ENCODE measurements at regions not wholly inside any gene's neighbourhood (a gene's known extent, or its start where the extent isn't known, plus 50 kb on each side); places are given as distances from the start of the nearest gene placed in this dataset.
"Not testable (repeated sequence)": the region's sequence is repeated elsewhere in the genome, so short reads cannot be mapped to it uniquely, and the experiment has no call there.

DNA sequence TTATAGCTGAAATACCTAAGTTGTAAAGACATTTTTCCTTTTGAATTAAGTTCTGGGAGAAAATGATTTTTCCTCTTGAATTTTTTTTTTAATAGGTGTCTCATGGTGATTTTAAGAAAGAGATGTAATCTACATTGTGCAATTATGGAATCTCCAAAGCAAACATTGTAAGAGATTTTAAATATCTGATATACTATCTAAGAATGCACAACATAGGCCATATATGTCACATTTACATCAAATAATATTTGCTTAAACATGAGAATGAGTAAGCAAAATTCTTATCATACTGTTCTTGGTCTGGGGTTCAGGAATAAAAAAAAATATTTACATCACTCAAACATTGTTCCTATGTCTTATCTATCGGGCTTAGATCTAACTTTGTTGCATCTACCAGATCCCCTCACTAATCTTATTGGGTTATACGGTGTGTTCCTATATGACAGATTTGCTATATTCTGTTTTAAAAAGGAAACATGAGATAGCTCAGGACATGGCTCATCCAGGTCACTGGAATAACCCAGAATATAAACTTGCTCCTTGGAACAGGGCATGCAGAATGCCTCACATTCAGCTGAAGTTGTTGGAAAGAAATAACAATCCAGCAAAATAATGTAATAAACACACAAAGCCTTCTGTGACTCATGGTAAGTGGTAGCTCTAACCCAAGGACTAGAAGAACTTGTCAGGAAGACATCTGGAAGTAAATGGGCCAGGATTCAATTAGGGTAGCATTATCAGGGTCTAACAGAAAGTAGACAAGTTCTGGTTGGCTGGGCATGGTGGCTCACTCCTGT is 794.7 kb downstream of the IPMK start:
- DNase-seq = no peak

DNA sequence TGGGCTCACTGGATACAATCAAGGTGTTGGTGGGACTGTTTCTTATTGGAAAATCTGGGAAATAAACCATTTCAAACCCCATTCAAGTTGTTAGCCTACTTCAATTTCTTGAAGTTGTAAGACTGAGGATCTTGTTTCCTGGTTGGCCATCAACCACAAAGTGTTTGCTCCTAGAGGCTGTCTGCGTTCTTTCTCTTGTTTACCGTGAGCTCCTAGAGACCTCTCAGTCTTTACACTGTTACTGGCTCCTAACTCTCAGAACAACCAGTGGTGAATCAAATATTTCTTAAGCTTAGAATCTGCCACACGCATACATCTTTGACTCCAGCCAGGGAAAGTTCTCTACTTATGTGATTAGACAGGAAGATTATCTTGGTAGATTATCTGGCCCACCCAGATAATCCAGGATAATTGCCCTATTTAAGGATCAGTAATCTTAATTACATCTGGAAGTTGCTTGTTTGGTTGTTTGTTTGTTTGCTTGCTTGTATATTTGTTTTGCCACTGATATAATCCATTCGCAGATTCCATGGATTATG is 798.7 kb downstream of the IPMK start:
- no peak for DNase-seq

DNA sequence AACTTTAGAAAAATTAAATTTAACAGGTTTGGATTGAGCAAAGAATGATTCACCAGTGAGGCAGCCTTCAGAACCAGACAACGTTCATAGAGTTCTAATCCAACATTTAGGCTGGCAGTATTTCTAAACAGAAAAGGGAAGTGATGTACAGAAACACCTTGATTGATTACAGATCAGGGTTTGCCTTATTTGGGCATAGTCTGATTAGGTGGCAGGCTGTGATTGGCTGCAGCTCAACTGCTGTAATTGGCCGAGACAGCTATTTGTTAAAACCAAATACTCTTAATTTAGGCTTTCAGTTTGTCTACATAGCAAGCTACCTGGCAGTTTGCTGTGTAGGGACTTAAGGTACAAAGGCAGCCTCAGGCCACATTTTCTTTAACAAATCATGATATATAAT is 802.5 kb downstream of the IPMK start:
- DNase-seq = no peak

DNA sequence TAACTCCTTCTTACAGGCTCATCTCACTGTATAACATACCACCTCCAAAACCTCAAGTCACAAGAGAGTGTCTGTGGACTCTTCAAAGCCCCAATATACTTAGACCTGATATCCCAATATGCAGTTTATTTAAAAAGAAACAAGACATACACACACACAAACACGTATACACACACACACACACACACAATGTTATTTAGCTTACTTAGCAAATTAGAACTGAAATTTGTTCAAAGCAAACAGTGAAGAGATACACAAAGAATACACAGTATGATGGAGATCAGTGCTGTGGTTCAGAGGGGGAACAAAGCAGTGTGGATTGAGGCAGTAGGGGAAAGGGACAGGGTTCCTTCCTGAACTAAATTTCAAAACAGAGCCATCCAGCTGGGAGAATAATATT is 807.2 kb downstream of the IPMK start:
- DNase-seq = no peak

DNA sequence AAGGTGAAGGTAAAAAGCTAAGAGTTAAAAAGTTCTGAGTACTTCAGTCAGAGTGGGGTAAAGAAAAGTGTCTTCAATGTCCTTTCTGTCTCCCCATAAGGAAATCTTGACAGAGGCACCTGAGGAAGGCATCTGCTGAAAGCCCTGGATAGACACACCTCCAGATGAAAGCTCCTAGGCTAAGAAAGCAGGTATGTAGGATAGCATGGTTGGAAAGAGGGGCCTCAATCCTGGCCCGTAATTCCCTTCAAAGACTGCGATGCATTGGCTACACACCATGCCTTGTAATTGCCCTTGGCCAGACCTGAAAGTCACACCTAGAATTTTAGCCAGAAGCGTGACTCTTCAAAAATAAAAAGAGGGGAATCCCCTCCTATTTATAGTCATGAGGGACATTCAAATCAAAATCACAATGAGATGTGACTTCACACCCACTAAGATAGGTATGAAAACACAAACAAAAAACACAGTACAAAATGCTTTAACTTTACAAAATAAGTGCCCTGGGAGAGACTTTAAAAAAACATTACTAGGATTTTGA is 809.7 kb downstream of the IPMK start:
- DNase-seq = no peak

DNA sequence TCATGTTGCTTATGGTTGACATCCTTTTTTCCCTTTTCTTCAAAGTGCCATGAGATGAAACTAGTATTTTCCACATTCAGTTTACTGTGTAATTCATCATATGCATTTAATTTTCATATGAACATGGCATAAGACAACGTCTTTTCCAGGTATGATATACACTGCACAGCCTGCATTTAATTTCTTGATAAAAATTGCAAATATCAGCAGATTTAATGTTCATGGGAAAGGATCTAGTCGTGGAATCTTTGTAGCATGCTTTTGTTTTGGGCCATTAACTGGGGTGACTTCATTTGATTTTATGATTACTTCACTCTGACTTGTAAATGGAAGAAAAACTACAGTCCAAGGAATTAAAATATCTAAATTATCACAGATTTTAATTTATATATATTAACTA is 837.3 kb downstream of the IPMK start:
- no peak for DNase-seq

DNA sequence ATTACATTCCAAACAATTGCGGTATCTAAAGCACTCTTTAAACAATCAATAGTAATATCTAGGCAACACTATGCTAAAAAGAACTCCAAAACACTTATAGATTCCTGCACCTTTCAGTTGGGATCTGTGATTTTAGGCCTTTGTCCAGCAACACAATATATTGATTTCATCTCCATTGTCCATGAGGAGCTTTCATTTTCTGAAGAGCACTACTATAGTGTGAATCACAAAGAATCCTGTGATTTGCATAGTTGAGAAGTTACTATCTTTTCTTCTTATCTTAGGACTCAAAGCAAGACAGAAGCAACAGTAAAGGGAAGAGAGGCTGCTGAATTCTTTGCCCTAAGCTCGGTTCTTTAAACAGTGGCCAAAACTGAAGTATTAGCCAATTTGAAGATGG is 846.8 kb downstream of the IPMK start:
- no peak for DNase-seq

DNA sequence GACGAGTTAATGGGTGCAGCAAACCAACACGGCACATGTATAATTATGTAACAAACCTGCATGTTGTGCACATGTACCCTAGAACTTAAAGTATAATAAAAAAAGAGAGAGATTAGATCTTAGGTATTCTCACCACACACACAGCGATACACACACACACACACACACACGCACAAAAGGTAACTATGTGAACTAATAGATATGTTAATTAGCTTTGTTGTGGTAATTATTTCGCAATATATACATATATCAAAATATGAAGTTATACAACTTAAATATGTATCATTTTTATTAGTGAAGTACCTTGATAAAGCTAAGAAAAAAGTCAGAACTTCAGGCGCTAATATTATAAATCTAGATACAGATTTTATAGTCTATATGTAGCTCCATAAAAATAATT is 849.2 kb downstream of the IPMK start:
- no peak for DNase-seq

DNA sequence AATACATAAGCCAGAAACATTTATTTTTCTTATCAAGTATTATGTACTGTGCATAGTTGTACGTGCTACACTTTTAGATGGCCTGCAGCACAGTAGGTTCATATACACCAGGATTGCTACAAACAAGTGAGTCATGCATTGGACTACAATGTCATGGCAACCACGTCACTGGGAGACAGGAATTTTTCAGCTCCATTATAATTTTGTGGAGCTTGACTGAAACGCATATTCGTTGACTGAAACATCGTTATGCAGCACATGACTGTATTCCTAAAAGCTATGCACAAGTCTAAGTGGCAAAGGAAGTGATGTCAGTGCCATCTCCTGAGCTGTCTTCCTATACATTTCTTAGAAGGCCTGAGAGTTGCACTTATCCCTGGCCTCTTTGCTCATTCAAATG is 871.8 kb downstream of the IPMK start:
- DNase-seq = no peak

DNA sequence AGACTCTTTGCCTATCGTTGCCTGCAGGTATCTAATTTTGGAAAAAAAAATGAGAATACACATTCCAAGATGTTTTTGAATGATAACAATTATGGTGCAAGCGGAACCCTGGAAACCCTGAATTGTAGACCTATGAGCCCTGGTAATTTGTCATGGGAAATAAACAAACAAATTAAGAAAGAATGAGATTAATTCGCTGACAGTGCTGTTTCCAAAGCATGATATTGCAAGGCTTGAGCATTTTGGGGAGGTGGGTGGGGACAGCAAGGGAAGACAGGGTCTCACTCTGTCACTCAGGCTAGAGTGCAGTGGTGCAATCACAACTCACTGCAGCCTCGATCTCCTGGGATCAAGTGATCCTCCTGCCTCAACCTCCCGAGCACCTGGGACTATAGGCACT is 900.3 kb downstream of the IPMK start:
- no peak for DNase-seq

DNA sequence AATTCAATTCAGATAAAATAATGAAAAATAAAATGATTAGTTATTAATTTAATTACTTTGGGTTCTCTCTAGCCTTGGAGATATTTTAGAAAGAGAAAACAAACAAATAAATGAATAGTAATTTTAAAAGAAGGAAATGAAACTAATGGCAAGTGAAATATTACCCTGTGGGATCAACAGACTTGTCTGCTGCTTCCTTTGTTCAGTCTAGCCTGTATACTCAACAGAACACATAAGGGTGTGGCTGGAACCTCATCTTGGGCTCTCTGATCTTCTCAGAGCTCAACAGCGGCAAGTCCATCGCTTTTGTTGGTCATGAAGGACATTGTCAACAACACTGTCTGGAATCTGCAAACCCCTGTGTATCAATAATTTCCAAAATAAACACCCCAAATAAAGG is 904.9 kb downstream of the IPMK start:
- DNase-seq = no peak

DNA sequence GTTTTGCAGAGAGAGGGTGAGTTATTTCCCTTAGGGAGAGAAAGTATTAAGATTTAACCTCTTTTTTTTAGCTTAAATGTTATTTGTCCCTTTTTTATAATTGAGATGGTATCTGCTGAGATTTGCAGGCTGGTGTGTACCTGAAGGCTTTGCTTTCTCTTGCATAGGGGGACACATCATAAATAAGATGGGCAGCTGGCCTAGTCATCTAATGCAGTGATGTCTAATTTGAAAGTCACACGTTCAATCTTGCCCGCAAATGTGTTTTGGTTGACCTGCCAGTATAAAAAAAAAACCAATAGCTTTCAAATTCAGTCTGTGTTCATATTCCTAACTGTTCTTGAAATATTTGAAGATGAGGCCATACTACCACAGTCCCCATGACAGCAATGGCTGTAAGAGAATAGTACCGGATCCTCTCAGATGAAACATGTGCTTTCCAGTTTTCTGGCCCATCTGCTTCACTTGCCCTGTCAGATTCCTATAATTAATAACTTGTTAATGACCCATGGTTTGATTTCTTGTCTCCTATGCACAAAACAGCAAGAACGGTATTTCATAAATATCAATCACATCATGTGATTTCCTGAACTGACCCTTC is 914.2 kb downstream of the IPMK start:
- no peak for DNase-seq

DNA sequence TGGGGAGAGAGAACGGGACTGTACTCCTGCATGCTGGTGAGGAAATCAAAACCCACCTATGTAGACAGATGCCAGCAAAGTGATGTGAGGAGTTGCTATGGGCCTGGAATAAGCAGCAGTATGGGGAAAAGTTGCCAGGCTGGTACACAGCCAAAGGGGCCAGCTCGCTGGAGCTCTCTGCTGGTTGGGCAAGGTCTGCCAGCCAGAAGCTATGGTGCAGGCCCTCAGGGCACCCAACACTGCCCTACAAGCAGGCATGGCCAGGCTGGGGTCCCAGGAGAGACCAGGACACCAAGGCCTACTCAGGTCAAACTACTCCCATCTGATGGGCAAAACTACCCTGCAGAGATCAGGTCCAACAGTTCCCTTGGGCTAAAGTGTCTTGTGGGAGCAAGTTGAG is 916.6 kb downstream of the IPMK start:
- DNase-seq = no peak

DNA sequence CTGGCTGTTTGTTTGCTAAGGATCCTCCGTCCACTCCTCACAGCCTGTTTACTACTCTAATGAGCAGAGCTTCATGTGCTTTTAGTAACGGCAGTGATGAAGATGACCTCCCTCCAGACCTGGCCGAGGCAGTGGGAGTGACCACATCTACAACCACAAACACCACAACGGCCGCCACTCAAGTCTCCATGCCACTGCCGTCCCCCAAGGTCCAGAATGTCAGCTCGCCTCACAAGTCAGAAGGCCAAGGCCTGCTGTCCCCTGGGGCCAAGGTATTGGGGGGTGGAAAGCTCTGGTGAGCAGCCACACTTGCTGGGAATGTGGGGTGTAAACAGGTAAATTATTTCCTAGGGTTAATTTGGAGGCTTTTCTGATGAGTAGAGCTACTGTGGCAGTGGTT is 926.4 kb downstream of the IPMK start:
- DNase-seq = no peak

DNA sequence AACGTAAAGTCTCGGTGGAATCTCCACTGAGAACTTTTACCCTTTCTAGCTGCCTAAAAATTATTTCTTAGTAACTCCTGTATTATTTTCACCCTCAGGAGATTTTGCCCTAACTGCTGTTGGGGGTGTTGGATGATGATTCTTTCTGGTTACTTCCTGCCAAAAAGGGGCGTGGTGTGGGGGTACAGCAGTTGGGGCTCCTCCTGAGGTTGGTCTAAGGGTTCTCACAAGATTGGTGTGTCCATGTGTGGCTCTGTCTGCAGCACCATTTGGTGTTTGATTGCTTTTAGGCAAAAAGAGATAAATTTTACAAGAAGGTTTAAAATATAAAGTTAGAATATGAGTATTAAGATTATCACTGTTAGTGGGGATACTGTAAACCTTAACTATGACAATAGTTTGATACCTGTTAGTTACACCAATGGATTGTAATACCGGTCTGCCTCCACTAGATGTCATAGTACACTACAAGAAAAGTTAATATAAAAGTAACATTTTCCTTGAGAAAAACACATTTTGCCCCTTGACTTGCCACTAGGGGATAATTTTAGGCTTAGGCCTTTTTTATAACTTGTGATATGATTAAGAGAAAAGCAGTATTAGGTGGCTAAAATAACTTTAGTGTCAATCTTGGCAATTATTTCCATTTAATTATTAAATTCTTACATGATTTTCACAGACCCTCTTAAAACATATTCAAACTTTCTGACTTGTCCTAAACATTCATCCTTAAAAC is 928.7 kb downstream of the IPMK start:
- no peak for DNase-seq

DNA sequence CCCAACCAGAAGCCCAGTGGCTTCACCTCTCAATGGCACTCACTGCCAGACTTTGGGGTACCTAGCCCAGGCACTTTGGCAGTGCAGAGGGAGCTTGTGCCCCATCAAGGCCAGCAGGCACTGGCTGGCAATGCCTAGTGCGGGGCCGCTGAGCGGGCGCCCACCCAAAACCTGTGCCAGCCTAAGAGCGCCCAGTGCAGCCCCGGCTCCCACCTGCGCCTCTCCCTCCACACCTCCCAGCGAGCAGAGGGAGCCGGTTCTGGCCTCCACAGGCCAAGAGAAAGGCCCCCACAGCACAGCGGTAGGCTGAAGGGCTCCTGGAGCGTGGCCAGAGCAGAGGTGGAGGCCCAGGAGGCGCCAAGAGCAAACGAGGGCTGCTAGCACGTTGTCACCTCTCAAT is 930.8 kb downstream of the IPMK start:
- DNase-seq = no peak

DNA sequence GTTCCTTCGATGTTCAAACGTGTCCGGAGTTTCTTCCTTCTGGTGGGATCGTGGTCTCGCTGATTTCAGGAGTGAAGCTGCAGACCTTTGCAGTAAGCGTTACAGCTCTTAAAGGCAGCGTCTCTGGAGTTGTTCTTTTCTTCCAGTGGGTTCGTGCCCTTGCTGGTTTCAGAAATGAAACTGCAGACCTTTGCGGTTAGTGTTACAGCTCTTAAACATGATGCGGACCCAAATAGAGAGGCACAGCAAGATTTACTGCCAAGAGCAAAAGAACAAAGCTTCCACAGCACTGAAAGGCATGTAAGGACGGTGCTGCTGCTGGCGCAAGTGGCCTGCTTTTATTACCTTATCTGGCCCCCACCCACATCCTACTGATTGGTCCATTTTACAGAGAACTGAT is 931.4 kb downstream of the IPMK start:
- no peak for DNase-seq

DNA sequence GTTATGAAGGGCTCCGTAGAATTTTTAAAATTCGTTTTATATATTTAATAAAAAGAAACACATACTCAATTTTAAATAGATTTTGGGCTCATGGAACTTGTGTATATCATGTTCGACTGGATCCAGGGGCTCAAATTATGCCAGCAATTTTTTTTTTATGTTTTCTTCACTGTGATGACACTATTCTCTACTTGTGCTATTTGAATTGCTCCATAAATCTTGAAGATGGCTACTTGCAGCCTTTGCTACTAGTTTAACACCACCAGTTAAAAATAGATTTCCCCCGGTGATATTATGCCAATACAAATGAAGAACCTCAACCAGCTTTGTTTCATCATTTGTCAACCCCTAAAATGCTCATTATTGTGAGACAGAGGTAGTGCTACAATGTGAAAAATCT is 933.2 kb downstream of the IPMK start:
- DNase-seq = no peak

DNA sequence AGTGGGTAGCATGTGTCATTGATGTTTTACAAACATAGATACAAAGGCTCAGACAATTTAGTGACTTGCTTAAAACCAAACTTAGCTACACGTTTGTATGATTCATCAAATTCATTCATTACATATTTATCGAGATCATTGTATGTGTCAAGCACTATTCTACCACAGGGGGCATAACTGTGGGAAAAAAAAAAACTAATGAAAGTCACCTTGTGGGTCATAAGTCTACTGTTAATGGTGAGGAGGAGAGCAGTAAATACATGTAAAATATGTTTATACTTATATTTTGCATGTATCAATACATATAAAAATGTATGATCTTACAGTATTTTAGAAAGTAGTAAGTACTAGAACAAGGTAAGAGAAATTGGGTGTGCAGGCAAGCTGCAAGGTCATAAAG is 933.8 kb downstream of the IPMK start:
- DNase-seq = no peak

DNA sequence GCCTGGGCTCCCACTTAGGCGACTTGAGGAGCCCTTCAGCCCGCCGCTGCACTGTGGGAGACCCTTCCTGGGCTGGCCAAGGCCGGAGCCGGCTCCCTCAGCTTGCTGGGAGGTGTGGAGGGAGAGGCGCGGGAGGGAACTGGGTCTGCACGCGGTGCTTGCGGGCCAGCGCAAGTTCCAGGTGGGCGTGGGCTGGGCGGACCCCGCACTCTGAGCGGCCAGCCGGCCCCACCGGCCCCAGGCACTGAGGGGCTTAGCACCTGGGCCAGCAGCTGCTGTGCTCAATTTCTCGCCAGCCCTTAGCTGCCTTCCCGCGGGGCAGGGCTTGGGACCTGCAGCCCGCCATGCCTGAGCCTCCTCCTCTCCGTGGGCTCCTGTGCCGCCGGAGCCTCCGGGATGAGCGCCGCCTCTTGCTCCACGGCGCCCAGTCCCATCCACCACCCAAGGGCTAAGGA is 946.3 kb downstream of the IPMK start:
- DNase-seq = not testable (repeated sequence)

DNA sequence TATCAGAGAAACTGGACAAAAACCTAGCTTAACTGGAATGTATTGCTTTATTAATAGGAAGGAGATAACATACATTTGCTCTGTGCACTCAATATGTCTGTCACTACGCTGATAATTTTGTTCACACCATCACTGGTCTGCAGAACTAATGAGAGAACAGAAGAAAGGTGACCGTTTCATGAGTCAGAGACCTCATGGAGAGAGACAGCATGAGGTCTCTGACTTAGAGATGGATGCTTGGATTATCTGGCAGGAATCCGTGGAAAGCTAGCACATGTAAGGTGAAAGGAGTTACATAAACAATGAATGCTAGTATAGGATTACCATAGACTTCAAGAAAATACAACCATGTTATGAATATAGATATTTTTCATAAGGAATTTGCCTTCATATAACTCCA is 947.3 kb downstream of the IPMK start:
- no peak for DNase-seq

DNA sequence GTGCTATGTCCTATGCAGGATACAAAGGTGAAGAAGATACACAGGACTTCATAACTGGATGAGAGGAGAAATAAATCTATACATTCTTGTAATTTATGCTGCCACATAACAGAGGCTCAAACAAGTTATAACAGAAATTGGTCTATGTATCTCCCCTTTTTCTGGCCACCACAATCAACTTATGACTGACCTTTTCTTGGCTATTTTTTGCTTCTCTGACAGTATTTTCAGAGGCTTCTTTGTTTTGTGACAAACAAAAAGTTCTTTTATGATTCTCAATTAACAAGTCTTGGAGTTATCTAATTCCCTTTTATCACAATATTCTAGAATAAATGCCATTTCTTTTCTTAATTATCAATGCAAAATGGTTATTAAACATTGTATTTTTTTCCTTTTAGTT is 953.0 kb upstream of the ZWINT start:
- no peak for DNase-seq

DNA sequence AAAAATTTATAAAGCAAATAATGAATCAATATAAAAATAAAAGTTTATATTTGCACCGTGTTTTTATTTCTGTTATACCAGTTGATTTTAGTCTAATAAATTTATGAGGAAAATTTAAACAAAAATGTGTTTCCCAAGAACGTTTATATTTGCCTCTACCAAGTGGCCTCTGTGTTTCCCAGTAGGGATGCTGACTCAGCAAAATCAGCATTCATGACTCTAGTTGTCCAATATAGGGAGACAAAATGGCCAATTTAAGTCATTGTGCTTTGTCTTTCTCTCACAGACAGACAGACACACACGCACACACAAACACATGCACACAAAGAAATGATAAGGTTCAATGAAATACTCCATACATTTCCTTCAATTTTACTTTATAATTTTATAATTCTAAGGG is 942.5 kb upstream of the ZWINT start:
- DNase-seq = no peak

DNA sequence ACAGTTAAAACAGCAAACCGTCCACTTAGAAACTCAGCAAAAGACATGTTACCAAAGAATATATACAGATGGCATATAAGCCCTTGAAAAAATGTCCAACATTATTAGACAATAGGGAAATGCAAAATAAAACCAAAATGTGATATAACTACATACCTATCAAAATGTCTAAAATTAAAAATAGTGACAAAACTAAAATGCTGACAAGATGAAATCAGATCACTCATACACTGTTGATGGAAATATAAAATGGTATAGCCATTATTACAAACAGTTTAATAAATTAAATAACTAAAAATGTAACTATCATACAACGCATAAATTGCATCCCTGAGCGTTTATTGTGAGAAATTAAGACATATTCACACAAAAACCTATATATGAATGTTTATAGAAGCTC is 939.7 kb upstream of the ZWINT start:
- DNase-seq = no peak

Data from central memory CD4-positive, alpha-beta T cell (primary cell).